Stimulated activated memory B cell treated with anti-CD40 and anti-IgM and Interleukin-4, amounts not matched to agents 10 μg/mL and 1 μg/mL and 100 μg/mL, for 72 hours (primary cell): ENCODE measurements at regions not wholly inside any gene's neighbourhood (a gene's known extent, or its start where the extent isn't known, plus 50 kb on each side); places are given as distances from the start of the nearest gene placed in this dataset.
"Not testable (repeated sequence)": the region's sequence is repeated elsewhere in the genome, so short reads cannot be mapped to it uniquely, and the experiment has no call there.

Experiments used
- ATAC-seq: fragments of 150-1000 bp; cut with Tn5 transposase; 2 replicates; pipeline ENCODE4 v1.10.0; 2021
- H3K27ac Mint-ChIP-seq: one replicate; pipeline ENCODE4 v1.8.0; 2022; ENCODE audit warnings: mild to moderate bottlenecking, mixed read lengths
- H3K27me3 Mint-ChIP-seq: one replicate; pipeline ENCODE4 v1.8.0; 2022; ENCODE audit warnings: mixed read lengths
- H3K36me3 Mint-ChIP-seq: one replicate; pipeline ENCODE4 v1.8.0; 2022; ENCODE audit warnings: mixed read lengths
- H3K4me1 Mint-ChIP-seq: one replicate; pipeline ENCODE4 v1.8.0; 2022; ENCODE audit warnings: mixed read lengths
- H3K4me3 Mint-ChIP-seq: one replicate; pipeline ENCODE4 v1.8.0; 2022; ENCODE audit warnings: mild to moderate bottlenecking, moderate library complexity, mixed read lengths
- H3K9me3 Mint-ChIP-seq: one replicate; pipeline ENCODE4 v1.8.0; 2022; ENCODE audit warnings: mixed read lengths

GRCh38 chr15:60152386-60152785 is 148.3 kb downstream of the FOXB1 start:
- H3K4me1 Mint-ChIP-seq = peaks cover 7% of the 10 kb centered on the region
- peaks cover 31% of the 10 kb centered on the region for H3K27me3 Mint-ChIP-seq
- H3K27ac Mint-ChIP-seq = no peak overlapping the region
- H3K4me3 Mint-ChIP-seq = no peak overlapping the region
- H3K9me3 Mint-ChIP-seq = no peaks in the 10 kb centered on the region
- no peak for ATAC-seq
- H3K36me3 Mint-ChIP-seq = no peaks in the 10 kb centered on the region

GRCh38 chr15:60154764-60155325 is 150.7 kb downstream of the FOXB1 start:
- Mint-ChIP-seq H3K4me3 (no peak overlapping the region), H3K36me3 (no peaks in the 10 kb centered on the region), H3K27me3 (peaks cover 17% of the 10 kb centered on the region), H3K9me3 (no peaks in the 10 kb centered on the region), H3K27ac (no peak overlapping the region), H3K4me1 (peaks cover 7% of the 10 kb centered on the region)
- no peak for ATAC-seq

GRCh38 chr15:60155661-60156060 is 151.6 kb downstream of the FOXB1 start:
- no peak for ATAC-seq
- no peaks in the 10 kb centered on the region for H3K9me3 Mint-ChIP-seq
- H3K27me3 Mint-ChIP-seq = peaks cover 17% of the 10 kb centered on the region
- no peak overlapping the region for H3K4me3 Mint-ChIP-seq
- H3K27ac Mint-ChIP-seq = no peak overlapping the region
- no peaks in the 10 kb centered on the region for H3K36me3 Mint-ChIP-seq
- H3K4me1 Mint-ChIP-seq = peaks cover 7% of the 10 kb centered on the region

GRCh38 chr15:60160909-60161308 is 156.8 kb downstream of the FOXB1 start:
- Mint-ChIP-seq H3K27ac (no peak overlapping the region), H3K36me3 (no peaks in the 10 kb centered on the region)

GRCh38 chr15:60161704-60162103 is 157.6 kb downstream of the FOXB1 start:
- no peaks in the 10 kb centered on the region for H3K4me1 Mint-ChIP-seq
- no peak overlapping the region for H3K27ac Mint-ChIP-seq
- H3K9me3 Mint-ChIP-seq = peaks cover 4% of the 10 kb centered on the region
- no peak for ATAC-seq
- peaks cover 36% of the 10 kb centered on the region for H3K27me3 Mint-ChIP-seq
- H3K4me3 Mint-ChIP-seq = no peak overlapping the region
- no peaks in the 10 kb centered on the region for H3K36me3 Mint-ChIP-seq

More at GRCh38 chr15:60160909-60161308, 156.8 kb downstream of the FOXB1 start:
- Mint-ChIP-seq H3K4me1 (no peaks in the 10 kb centered on the region), H3K27me3 (peaks cover 36% of the 10 kb centered on the region), H3K9me3 (peaks cover 4% of the 10 kb centered on the region), H3K4me3 (no peak overlapping the region)
- no peak for ATAC-seq

GRCh38 chr15:60162251-60162967 is 158.3 kb downstream of the FOXB1 start:
- no peaks in the 10 kb centered on the region for H3K4me1 Mint-ChIP-seq
- no peaks in the 10 kb centered on the region for H3K36me3 Mint-ChIP-seq
- peaks cover 4% of the 10 kb centered on the region for H3K9me3 Mint-ChIP-seq
- no peak overlapping the region for H3K27ac Mint-ChIP-seq
- H3K4me3 Mint-ChIP-seq = no peak overlapping the region
- no peak for ATAC-seq
- H3K27me3 Mint-ChIP-seq = peaks cover 36% of the 10 kb centered on the region

GRCh38 chr15:60162968-60163355 is 158.9 kb downstream of the FOXB1 start:
- Mint-ChIP-seq H3K4me3 (no peak overlapping the region), H3K4me1 (no peaks in the 10 kb centered on the region), H3K27me3 (peaks cover 36% of the 10 kb centered on the region), H3K27ac (no peak overlapping the region), H3K36me3 (no peaks in the 10 kb centered on the region), H3K9me3 (peaks cover 4% of the 10 kb centered on the region)
- ATAC-seq = no peak

GRCh38 chr15:60165111-60165510 is 161.0 kb downstream of the FOXB1 start:
- peaks cover 4% of the 10 kb centered on the region for H3K9me3 Mint-ChIP-seq
- no peak for ATAC-seq
- peaks cover 36% of the 10 kb centered on the region for H3K27me3 Mint-ChIP-seq
- H3K27ac Mint-ChIP-seq = no peak overlapping the region
- no peaks in the 10 kb centered on the region for H3K4me1 Mint-ChIP-seq
- no peak overlapping the region for H3K4me3 Mint-ChIP-seq
- H3K36me3 Mint-ChIP-seq = no peaks in the 10 kb centered on the region

GRCh38 chr15:60172143-60172542 is 168.0 kb downstream of the FOXB1 start:
- Mint-ChIP-seq H3K27me3 (peaks cover 9% of the 10 kb centered on the region), H3K27ac (no peak overlapping the region), H3K36me3 (no peaks in the 10 kb centered on the region), H3K4me1 (no peaks in the 10 kb centered on the region), H3K4me3 (no peak overlapping the region), H3K9me3 (no peaks in the 10 kb centered on the region)
- no peak for ATAC-seq

GRCh38 chr15:60179786-60180391 is 175.8 kb downstream of the FOXB1 start:
- no peaks in the 10 kb centered on the region for H3K36me3 Mint-ChIP-seq
- ATAC-seq = no peak
- peaks cover 24% of the 10 kb centered on the region for H3K27me3 Mint-ChIP-seq
- no peaks in the 10 kb centered on the region for H3K9me3 Mint-ChIP-seq
- H3K27ac Mint-ChIP-seq = no peak overlapping the region
- no peaks in the 10 kb centered on the region for H3K4me1 Mint-ChIP-seq
- H3K4me3 Mint-ChIP-seq = no peak overlapping the region

GRCh38 chr15:60181957-60182356 is 177.8 kb downstream of the FOXB1 start:
- H3K4me1 Mint-ChIP-seq, H3K27ac Mint-ChIP-seq, H3K36me3 Mint-ChIP-seq, H3K4me3 Mint-ChIP-seq, ATAC-seq, H3K9me3 Mint-ChIP-seq: not testable (repeated sequence)
- peaks cover 21% of the 10 kb centered on the region for H3K27me3 Mint-ChIP-seq

- no peak overlapping the region for H3K4me3 Mint-ChIP-seq
- H3K36me3 Mint-ChIP-seq = no peaks in the 10 kb centered on the region
- peaks cover 34% of the 10 kb centered on the region for H3K27me3 Mint-ChIP-seq
- no peaks in the 10 kb centered on the region for H3K4me1 Mint-ChIP-seq
- no peak overlapping the region for H3K27ac Mint-ChIP-seq
- ATAC-seq = no peak
- no peaks in the 10 kb centered on the region for H3K9me3 Mint-ChIP-seq
These were observed 179.3 kb downstream of the FOXB1 start for GRCh38 chr15:60183366-60183765.

- H3K4me3 Mint-ChIP-seq = no peak overlapping the region
- no peak overlapping the region for H3K27ac Mint-ChIP-seq
- no peak for ATAC-seq
- H3K9me3 Mint-ChIP-seq = no peaks in the 10 kb centered on the region
- peaks cover 38% of the 10 kb centered on the region for H3K27me3 Mint-ChIP-seq
- H3K4me1 Mint-ChIP-seq = no peaks in the 10 kb centered on the region
- no peaks in the 10 kb centered on the region for H3K36me3 Mint-ChIP-seq
These were observed 180.5 kb downstream of the FOXB1 start for GRCh38 chr15:60184579-60184978.

GRCh38 chr15:60191016-60191415 is 186.9 kb downstream of the FOXB1 start:
- Mint-ChIP-seq H3K4me1 (no peaks in the 10 kb centered on the region), H3K36me3 (no peaks in the 10 kb centered on the region), H3K4me3 (no peak overlapping the region), H3K9me3 (no peaks in the 10 kb centered on the region), H3K27ac (no peak overlapping the region), H3K27me3 (peaks cover 30% of the 10 kb centered on the region)
- ATAC-seq = no peak

GRCh38 chr15:60191821-60192220 is 187.7 kb downstream of the FOXB1 start:
- H3K27ac Mint-ChIP-seq = no peak overlapping the region
- no peak overlapping the region for H3K4me3 Mint-ChIP-seq
- H3K36me3 Mint-ChIP-seq = no peaks in the 10 kb centered on the region
- H3K27me3 Mint-ChIP-seq = peaks cover 38% of the 10 kb centered on the region
- H3K9me3 Mint-ChIP-seq = no peaks in the 10 kb centered on the region
- ATAC-seq = no peak
- H3K4me1 Mint-ChIP-seq = no peaks in the 10 kb centered on the region

- ATAC-seq = no peak
- Mint-ChIP-seq H3K36me3 (no peaks in the 10 kb centered on the region), H3K27ac (no peak overlapping the region), H3K9me3 (no peaks in the 10 kb centered on the region), H3K4me3 (no peak overlapping the region), H3K4me1 (no peaks in the 10 kb centered on the region), H3K27me3 (peaks cover 50% of the 10 kb centered on the region)
These were observed 191.5 kb downstream of the FOXB1 start for GRCh38 chr15:60195611-60196010.
